Upper lobe of left lung (tissue), 4 donors: ENCODE measurements at regions not wholly inside any gene's neighbourhood (a gene's known extent, or its start where the extent isn't known, plus 50 kb on each side); places are given as distances from the start of the nearest gene placed in this dataset.

Experiments
- EP300 ChIP-seq, 4 donors: sonication (generic); formaldehyde crosslinking; IDR thresholded peaks; one replicate each; pipeline ENCODE4 v1.5.1; 2017; ENCODE audit warnings: antibody characterized with exemption in 4 of 4, control low read depth in 2 of 4
- POLR2A ChIP-seq, 4 donors: fragments of 450-650 bp; IDR thresholded peaks; one replicate each; pipeline ENCODE4 v1.5.1; 2016 to 2017; ENCODE audit warnings: antibody characterized with exemption in 4 of 4, mild to moderate bottlenecking in 2 of 4
- POLR2AphosphoS5 ChIP-seq, 2 donors: sonication (generic); formaldehyde crosslinking; IDR thresholded peaks; one replicate each; pipeline ENCODE4 v1.5.1; 2017; ENCODE audit warnings: antibody characterized with exemption in 2 of 2
- TF ChIP-seq, protein P1 (sequence below), 6 experiments: fragments of 450-650 bp in 4 of 6; fragments of 200-600 bp in 2 of 6; sonication (generic) in 2 of 6; IDR thresholded peaks; one replicate each; pipeline ENCODE4 v1.5.1; 2016 to 2019; ENCODE audit warnings: antibody characterized with exemption in 6 of 6

DNA sequence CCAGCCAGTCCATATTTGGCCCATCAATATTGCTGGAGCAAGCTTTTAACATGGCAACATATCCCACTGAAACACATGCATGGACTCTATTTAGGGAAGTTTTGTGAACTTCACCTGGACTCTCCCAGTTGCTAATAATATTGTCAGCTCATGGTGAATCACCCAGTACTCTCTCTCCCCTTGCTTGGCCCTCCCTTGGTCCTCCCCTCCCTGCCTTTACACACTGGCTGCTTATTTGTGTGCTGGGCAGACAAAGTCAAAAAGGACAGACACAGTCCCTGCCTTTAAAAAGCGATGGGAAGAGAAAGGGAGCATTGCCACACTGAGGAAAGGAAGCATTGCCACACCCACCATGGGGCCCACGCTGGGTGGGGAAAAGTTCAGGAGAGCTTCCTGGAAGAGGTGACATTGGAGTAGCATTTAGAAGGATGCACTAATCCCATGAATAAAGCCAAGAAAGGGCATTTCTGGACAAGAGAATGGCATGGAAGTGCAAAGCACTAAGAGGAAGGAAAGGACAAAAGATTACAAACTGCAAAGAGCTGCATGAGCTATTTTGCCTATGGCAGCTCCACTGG is 143.4 kb upstream of the EXOC2 start:
- TF ChIP-seq POLR2AphosphoS5 (IDR thresholded peaks at IDR 0.05) = no peak
- TF ChIP-seq, protein P1, sequence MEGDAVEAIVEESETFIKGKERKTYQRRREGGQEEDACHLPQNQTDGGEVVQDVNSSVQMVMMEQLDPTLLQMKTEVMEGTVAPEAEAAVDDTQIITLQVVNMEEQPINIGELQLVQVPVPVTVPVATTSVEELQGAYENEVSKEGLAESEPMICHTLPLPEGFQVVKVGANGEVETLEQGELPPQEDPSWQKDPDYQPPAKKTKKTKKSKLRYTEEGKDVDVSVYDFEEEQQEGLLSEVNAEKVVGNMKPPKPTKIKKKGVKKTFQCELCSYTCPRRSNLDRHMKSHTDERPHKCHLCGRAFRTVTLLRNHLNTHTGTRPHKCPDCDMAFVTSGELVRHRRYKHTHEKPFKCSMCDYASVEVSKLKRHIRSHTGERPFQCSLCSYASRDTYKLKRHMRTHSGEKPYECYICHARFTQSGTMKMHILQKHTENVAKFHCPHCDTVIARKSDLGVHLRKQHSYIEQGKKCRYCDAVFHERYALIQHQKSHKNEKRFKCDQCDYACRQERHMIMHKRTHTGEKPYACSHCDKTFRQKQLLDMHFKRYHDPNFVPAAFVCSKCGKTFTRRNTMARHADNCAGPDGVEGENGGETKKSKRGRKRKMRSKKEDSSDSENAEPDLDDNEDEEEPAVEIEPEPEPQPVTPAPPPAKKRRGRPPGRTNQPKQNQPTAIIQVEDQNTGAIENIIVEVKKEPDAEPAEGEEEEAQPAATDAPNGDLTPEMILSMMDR (IDR thresholded peaks at IDR 0.05) = no peak
- no peak for TF ChIP-seq POLR2A (IDR thresholded peaks at IDR 0.05)
- no peak for TF ChIP-seq EP300 (IDR thresholded peaks at IDR 0.05)
